Mesenchymal stem cell (in vitro differentiated cells and primary cell): ENCODE measurements at regions not wholly inside any gene's neighbourhood (a gene's known extent, or its start where the extent isn't known, plus 50 kb on each side); places are given as distances from the start of the nearest gene placed in this dataset.

ENCODE experiments used
- DNase-seq: peaks from one replicate; pipeline ENCODE4 v3.0.0-alpha.2; 2013
- H2AFZ ChIP-seq: one replicate; pipeline ENCODE4 v1.6.1; 2013; ENCODE audit warnings: low read depth, mild to moderate bottlenecking, control low read depth, inconsistent platforms, low read length, moderate library complexity
- H2AK5ac ChIP-seq: 2 replicates; pipeline ENCODE4 v1.6.1; 2013; ENCODE audit warnings: low read length, moderate library complexity, mild to moderate bottlenecking, inconsistent platforms; ENCODE audit not compliant: severe bottlenecking
- H2BK120ac ChIP-seq: one replicate; pipeline ENCODE4 v1.6.1; 2013; ENCODE audit warnings: low read depth, mild to moderate bottlenecking, inconsistent platforms, low read length, moderate library complexity
- H2BK12ac ChIP-seq, 2 experiments: one replicate each; pipeline ENCODE4 v1.6.1; 2013; ENCODE audit warnings: inconsistent platforms in 2 of 2, low read length in 2 of 2, mild to moderate bottlenecking in 2 of 2, moderate library complexity in 2 of 2, control low read depth in 1 of 2
- H2BK15ac ChIP-seq: one replicate; pipeline ENCODE4 v1.6.1; 2013; ENCODE audit warnings: mild to moderate bottlenecking, low read depth, inconsistent platforms; ENCODE audit not compliant: poor library complexity, severe bottlenecking
- H2BK5ac ChIP-seq: 2 replicates; pipeline ENCODE4 v1.6.1; 2013; ENCODE audit warnings: low read depth, mild to moderate bottlenecking, low read length, control low read depth, inconsistent platforms; ENCODE audit not compliant: poor library complexity, severe bottlenecking
- H3K14ac ChIP-seq, 2 experiments: one replicate each; pipeline ENCODE4 v1.6.1; 2013; ENCODE audit warnings: inconsistent platforms in 2 of 2, low read length in 2 of 2, control low read depth in 1 of 2, mild to moderate bottlenecking in 1 of 2, moderate library complexity in 1 of 2
- H3K18ac ChIP-seq, 2 experiments: one replicate each; pipeline ENCODE4 v1.6.1; 2013; ENCODE audit warnings: inconsistent platforms in 2 of 2, low read length in 2 of 2, control low read depth in 1 of 2, low read depth in 1 of 2, mild to moderate bottlenecking in 1 of 2
- H3K23ac ChIP-seq, 2 experiments: one replicate each; pipeline ENCODE4 v1.6.1; 2013; ENCODE audit warnings: inconsistent platforms in 2 of 2, low read length in 2 of 2, mild to moderate bottlenecking in 2 of 2, moderate library complexity in 2 of 2, control low read depth in 1 of 2
- H3K27ac ChIP-seq: 2 replicates; pipeline ENCODE4 v1.5.1; 2013; ENCODE audit warnings: mild to moderate bottlenecking, moderate library complexity, low read length, control low read depth, inconsistent platforms; ENCODE audit not compliant: poor library complexity, severe bottlenecking
- H3K27me3 ChIP-seq, 2 experiments: 2 replicates each; pipeline versions ENCODE4 v1.6.1 to v1.7.0; 2013; ENCODE audit warnings: low read length in 2 of 2, mild to moderate bottlenecking in 2 of 2, moderate library complexity in 2 of 2, control low read depth in 1 of 2, inconsistent platforms in 1 of 2; ENCODE audit not compliant: control insufficient read depth in 1 of 2, insufficient read depth in 1 of 2
- H3K36me3 ChIP-seq, 2 experiments: 2 replicates each; pipeline versions ENCODE4 v1.6.1 to v1.7.0; 2013; ENCODE audit warnings: low read length in 2 of 2, control low read depth in 1 of 2, inconsistent platforms in 1 of 2, low read depth in 1 of 2, mild to moderate bottlenecking in 1 of 2; ENCODE audit not compliant: insufficient read depth in 2 of 2, control insufficient read depth in 1 of 2
- H3K4ac ChIP-seq, 2 experiments: one replicate each; pipeline ENCODE4 v1.6.1; 2013; ENCODE audit warnings: inconsistent platforms in 2 of 2, low read length in 2 of 2, mild to moderate bottlenecking in 2 of 2, moderate library complexity in 2 of 2, control low read depth in 1 of 2, low read depth in 1 of 2
- H3K4me1 ChIP-seq: 2 replicates; pipeline ENCODE4 v1.6.1; 2013; ENCODE audit warnings: low read depth, low read length, control low read depth; ENCODE audit not compliant: control insufficient read depth, insufficient read depth
- H3K4me2 ChIP-seq: 2 replicates; pipeline ENCODE4 v1.6.1; 2013; ENCODE audit warnings: low read length, mild to moderate bottlenecking, inconsistent platforms; ENCODE audit not compliant: poor library complexity, severe bottlenecking
- H3K4me3 ChIP-seq, 2 experiments: 2 replicates each; pipeline versions ENCODE4 v1.5.1 to v1.7.0; 2013; ENCODE audit warnings: low read length in 2 of 2, mild to moderate bottlenecking in 2 of 2, control low read depth in 1 of 2, low read depth in 1 of 2; ENCODE audit not compliant: insufficient read depth in 1 of 2
- H3K79me1 ChIP-seq: replicated peaks from 2 replicates; pipeline ENCODE4 v1.6.1; 2013; ENCODE audit warnings: mild to moderate bottlenecking, control low read depth, low read length, inconsistent platforms; ENCODE audit not compliant: poor library complexity, severe bottlenecking
- H3K9ac ChIP-seq: 2 replicates; pipeline ENCODE4 v1.7.0; 2013; ENCODE audit warnings: mild to moderate bottlenecking, low read length, moderate library complexity
- H3K9me3 ChIP-seq: 2 replicates; pipeline ENCODE4 v1.7.0; 2013; ENCODE audit warnings: mild to moderate bottlenecking, low read length; ENCODE audit not compliant: control insufficient read depth
- H4K8ac ChIP-seq: one replicate; pipeline ENCODE4 v1.6.1; 2013; ENCODE audit warnings: inconsistent platforms, mild to moderate bottlenecking, low read length, moderate library complexity
- H4K91ac ChIP-seq: one replicate; pipeline ENCODE4 v1.6.1; 2013; ENCODE audit warnings: mild to moderate bottlenecking, low read length, inconsistent platforms
- WGBS: methylation state at CpG from one replicate; pipeline ENCODE4 v1.1.7; 2013; ENCODE audit warnings: mixed read lengths; 5-methylcytosine and 5-hydroxymethylcytosine counted together

GRCh38 chr6:94902974-94903628, 674.2 kb upstream of the MANEA start:
- no peak overlapping the region for H2AFZ ChIP-seq
- no peaks in the 10 kb centered on the region for H3K36me3 ChIP-seq
- no peak overlapping the region for H3K4ac ChIP-seq
- no peak overlapping the region for H4K8ac ChIP-seq
- no peak for DNase-seq
- no peaks in the 10 kb centered on the region for H3K9me3 ChIP-seq
- H2BK120ac ChIP-seq = no peak overlapping the region
- no peaks in the 10 kb centered on the region for H3K79me1 ChIP-seq
- H2AK5ac ChIP-seq = no peak overlapping the region
- no peak overlapping the region for H3K27ac ChIP-seq
- no peak overlapping the region for H2BK15ac ChIP-seq
- H3K4me1 ChIP-seq = no peaks in the 10 kb centered on the region
- H2BK12ac ChIP-seq = no peak overlapping the region
- H3K23ac ChIP-seq = no peak overlapping the region
- H4K91ac ChIP-seq = no peak overlapping the region
- H3K18ac ChIP-seq = no peak overlapping the region
- no peak overlapping the region for H3K4me3 ChIP-seq
- H2BK5ac ChIP-seq = no peak overlapping the region
- WGBS = 78% methylated on average over 1 of the region's 1 CpG
- no peak overlapping the region for H3K9ac ChIP-seq
- H3K4me2 ChIP-seq = no peak overlapping the region
- no peaks in the 10 kb centered on the region for H3K27me3 ChIP-seq
- no peak overlapping the region for H3K14ac ChIP-seq

GRCh38 chr6:94899191-94899590, 678.1 kb upstream of the MANEA start:
- Histone ChIP-seq H2AFZ (no peak overlapping the region), H3K4me1 (no peaks in the 10 kb centered on the region), H2BK12ac (no peak overlapping the region), H3K27ac (no peak overlapping the region), H3K23ac (no peak overlapping the region), H3K4me3 (no peak overlapping the region), H2BK120ac (no peak overlapping the region), H2BK15ac (no peak overlapping the region), H4K8ac (no peak overlapping the region), H3K79me1 (no peaks in the 10 kb centered on the region), H2BK5ac (no peak overlapping the region), H3K18ac (no peak overlapping the region), H3K27me3 (no peaks in the 10 kb centered on the region), H3K14ac (no peak overlapping the region), H3K36me3 (no peaks in the 10 kb centered on the region), H4K91ac (no peak overlapping the region), H3K4ac (no peak overlapping the region), H3K9ac (no peak overlapping the region), H3K4me2 (no peak overlapping the region), H2AK5ac (no peak overlapping the region), H3K9me3 (no peaks in the 10 kb centered on the region)
- no CpG with 5 or more reads among the region's 2 CpGs for WGBS
- no peak for DNase-seq

- H4K91ac ChIP-seq = no peak overlapping the region
- H2BK12ac ChIP-seq = no peak overlapping the region
- H3K14ac ChIP-seq = no peak overlapping the region
- no peaks in the 10 kb centered on the region for H3K4me1 ChIP-seq
- no peak overlapping the region for H3K9ac ChIP-seq
- 100% methylated on average over 1 of the region's 3 CpGs for WGBS
- H2BK5ac ChIP-seq = no peak overlapping the region
- no peak overlapping the region for H4K8ac ChIP-seq
- H3K23ac ChIP-seq = no peak overlapping the region
- H3K4me2 ChIP-seq = no peak overlapping the region
- H2BK15ac ChIP-seq = no peak overlapping the region
- H2BK120ac ChIP-seq = no peak overlapping the region
- H3K9me3 ChIP-seq = no peaks in the 10 kb centered on the region
- H3K36me3 ChIP-seq = no peaks in the 10 kb centered on the region
- H3K79me1 ChIP-seq = no peaks in the 10 kb centered on the region
- H3K27me3 ChIP-seq = no peaks in the 10 kb centered on the region
- no peak for DNase-seq
- H3K4ac ChIP-seq = no peak overlapping the region
- no peak overlapping the region for H2AK5ac ChIP-seq
- H3K4me3 ChIP-seq = no peak overlapping the region
- H3K18ac ChIP-seq = no peak overlapping the region
- H2AFZ ChIP-seq = no peak overlapping the region
- no peak overlapping the region for H3K27ac ChIP-seq
Observed at GRCh38 chr6:94894300-94894699, 683.0 kb upstream of the MANEA start.

- no CpG with 5 or more reads among the region's 2 CpGs for WGBS
- Histone ChIP-seq H2BK12ac (no peak overlapping the region), H3K4ac (no peak overlapping the region), H3K4me3 (no peak overlapping the region), H2BK120ac (no peak overlapping the region), H2BK15ac (no peak overlapping the region), H3K36me3 (no peaks in the 10 kb centered on the region), H4K91ac (no peak overlapping the region), H3K27ac (no peak overlapping the region), H3K18ac (no peak overlapping the region), H3K79me1 (no peaks in the 10 kb centered on the region), H2BK5ac (no peak overlapping the region), H3K9me3 (no peaks in the 10 kb centered on the region), H3K9ac (no peak overlapping the region), H3K14ac (no peak overlapping the region), H3K4me1 (no peaks in the 10 kb centered on the region), H2AK5ac (no peak overlapping the region), H3K4me2 (no peak overlapping the region), H2AFZ (no peak overlapping the region), H4K8ac (no peak overlapping the region), H3K27me3 (no peaks in the 10 kb centered on the region), H3K23ac (no peak overlapping the region)
- DNase-seq = no peak
Observed at GRCh38 chr6:94893327-94893726, 684.0 kb upstream of the MANEA start.
